ENCODE measurements at regions not wholly inside any gene's neighbourhood (a gene's known extent, or its start where the extent isn't known, plus 50 kb on each side); places are given as distances from the start of the nearest gene placed in this dataset.
"Not testable (repeated sequence)": the region's sequence is repeated elsewhere in the genome, so short reads cannot be mapped to it uniquely, and the experiment has no call there.

DNA sequence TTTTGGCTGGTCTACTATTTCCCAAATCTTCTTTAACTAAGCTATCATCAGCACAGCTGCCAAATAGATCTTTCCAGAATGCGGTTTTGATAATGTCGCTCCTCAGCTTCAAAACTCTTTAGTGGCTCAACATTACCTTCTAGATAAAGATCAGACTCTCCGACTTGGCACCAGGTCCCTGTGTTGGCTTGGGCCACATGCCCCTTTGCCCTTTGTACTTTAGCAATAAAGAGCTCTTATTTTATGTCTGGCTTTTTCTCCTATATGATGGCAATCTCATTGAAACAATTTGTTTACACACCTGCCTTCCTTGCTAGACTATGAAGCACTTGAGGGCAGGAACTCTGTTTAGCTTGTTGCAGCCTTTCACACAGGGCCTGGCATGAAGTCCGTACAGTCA lies 128.9 kb upstream of the GATA6 start:
- no peak for DNase-seq (ENCODE audit: low spot score)

- no peak for DNase-seq (ENCODE audit: low spot score)
These were observed 125.6 kb upstream of the GATA6 start for GRCh38 chr18:22043837-22044236.

DNA sequence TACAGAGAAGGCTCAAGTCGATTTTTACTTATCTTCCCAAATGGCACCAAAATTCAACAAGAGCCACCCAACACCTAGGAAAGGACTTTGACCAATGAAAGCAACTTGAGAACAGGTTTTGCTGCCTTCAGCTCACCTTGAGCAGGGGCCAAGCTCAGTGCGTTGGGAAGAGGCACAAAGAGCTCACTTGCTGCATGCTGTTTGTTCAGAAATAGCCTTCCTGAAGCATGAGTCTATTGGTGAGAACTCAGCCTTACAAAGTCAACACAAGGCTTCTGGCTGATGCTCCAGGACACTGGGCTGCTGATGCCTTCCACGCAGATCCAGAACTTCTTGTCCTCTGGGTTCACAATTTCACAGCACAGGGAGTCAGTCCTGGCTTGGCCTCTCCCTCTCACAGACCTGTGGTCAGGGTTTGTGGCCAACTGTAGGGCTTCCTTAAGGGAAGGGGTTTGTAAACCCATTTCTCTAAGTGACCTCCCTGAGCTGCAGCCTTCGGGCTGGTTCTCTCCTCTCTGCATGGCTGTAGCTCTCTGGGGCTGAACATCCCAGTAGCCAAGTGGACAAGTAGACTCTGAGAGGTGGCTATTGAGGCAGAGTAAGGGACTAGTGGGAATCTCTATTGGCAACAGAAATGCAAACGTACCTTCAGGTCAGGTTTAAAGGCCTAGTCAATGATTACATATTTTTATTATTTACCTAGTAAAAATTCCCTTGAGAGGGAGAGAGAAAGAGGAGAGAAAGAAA lies 124.7 kb upstream of the GATA6 start:
- DNase-seq (ENCODE audit: low spot score): no peak

GRCh38 chr18:22045221-22045918 lies 124.0 kb upstream of the GATA6 start:
- no peak for DNase-seq (ENCODE audit: low spot score)

GRCh38 chr18:22046473-22046872 lies 122.9 kb upstream of the GATA6 start:
- DNase-seq (ENCODE audit: low spot score): no peak

DNA sequence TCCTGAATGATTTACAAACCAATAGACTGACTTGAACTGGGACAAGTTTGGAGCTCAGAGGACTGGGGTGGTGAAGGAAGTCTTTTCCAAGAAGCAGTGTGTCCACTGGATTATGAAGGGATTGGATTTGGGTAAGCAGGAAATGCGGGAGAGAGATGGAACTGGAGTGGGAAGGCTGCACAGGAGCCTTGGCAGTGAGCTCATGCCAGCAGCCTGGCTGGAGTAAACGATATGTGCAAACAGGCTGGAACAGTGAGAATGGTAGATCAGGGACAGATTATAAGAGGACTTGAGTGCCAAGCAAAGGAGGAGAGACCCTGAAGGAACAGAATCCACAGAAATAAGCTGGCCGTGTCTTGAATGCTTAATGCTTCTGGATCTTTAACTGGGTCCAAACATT lies 121.9 kb upstream of the GATA6 start:
- no peak for DNase-seq (ENCODE audit: low spot score)

DNA sequence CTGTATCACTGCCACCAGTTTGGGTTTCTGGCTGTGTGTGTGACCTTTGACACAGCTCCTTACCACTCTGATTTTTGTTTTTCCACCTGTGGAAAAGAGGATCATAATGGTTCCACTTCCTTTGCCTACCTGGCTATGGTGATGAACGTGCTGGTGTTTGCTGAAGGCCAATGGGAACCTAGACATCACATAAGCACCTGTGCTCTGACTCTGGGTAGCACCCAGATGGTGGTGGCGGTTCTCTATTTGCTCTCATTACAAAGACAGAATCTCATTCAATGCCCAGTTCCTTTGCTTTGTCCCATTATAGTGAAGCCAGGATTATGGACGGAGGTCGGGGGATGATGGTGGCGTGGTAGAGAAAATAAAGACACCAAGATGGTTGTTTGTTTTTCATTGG lies 121.2 kb upstream of the GATA6 start:
- DNase-seq (ENCODE audit: low spot score): no peak

- no peak for DNase-seq (ENCODE audit: low spot score)
These were observed 120.3 kb upstream of the GATA6 start for GRCh38 chr18:22048932-22049615.

DNA sequence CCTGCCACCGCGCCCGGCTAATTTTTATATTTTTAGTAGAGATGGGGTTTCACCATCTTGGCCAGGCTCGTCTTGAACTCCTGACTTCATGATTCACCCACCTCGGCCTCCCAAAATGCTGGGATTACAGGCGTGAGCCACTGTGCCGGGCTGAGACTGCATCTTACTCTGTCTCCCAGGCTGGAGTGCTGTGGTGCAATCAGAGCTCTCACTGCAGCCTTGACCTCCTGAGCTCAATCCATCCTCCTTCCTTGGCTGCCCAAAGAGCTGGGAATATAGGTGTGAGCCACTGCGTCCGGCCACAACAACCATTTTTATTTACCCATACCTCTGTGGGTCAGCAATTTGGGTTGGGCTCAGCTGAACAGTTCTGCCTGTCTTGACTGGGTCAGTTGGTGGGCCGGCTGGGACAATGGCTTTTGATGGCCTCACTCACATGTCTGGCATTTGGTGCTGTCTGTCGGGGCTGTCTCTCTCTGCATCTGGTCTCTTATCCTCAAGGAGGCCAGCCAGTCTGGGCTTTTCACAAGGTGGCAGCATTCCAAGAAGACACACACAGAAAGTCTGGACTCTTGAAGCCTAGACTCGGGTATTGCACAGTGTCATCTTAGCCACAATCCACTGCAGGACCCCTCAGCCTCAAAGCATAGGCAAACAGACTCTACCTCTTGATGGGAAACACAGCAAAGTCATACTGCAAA lies 116.8 kb upstream of the GATA6 start:
- no peak for DNase-seq (ENCODE audit: low spot score)

- DNase-seq (ENCODE audit: low spot score): no peak
These were observed 113.7 kb upstream of the GATA6 start for GRCh38 chr18:22055466-22056238.

DNA sequence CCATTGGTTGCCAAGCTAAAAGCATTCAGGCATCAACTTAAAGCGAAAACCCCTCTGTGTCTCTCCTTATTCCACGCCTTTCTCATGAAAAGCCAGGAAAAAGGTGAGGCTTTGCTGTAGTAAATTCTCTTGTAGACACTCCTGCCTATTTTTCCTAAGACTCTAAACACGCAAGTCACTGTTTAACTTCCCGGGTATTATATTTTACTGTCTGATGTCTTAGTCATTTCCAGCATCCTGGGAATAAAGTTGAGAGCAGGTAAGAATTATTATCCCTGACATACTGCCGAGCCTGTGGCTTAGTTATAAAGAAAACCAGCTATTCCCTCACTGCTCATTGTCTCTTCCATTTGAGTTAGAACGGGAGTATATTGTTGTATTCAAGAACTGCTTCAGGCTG lies 112.4 kb upstream of the GATA6 start:
- DNase-seq (ENCODE audit: low spot score): no peak

DNA sequence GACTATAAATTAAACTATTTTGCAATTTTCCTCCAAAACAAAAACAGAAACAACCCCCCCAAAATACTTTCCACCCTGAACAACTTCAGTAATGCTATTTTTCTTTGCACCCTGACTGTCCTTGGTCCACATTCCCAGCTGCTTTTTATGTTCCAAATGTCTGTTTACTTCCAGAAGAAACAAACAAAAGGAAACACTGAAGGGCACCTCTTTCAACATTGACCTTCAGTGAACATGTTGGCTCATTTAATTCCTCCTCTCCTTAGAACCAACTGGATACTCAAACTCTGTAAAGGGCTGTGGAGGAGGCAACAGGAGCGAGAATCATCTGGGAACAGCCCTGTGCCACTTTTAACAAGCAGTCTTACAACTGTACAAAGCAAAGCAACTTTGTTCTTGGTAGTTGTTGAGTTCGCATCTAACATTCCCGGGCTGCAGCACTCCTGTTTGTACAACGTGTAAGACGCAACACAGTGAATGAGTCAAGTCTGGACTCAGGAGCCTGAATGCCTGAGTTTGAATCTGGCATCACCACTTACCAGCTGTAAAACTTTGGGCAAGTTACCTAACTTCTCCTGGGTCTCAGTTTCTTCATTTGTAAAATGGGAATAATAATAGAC lies 111.4 kb upstream of the GATA6 start:
- no peak for DNase-seq (ENCODE audit: low spot score)

DNA sequence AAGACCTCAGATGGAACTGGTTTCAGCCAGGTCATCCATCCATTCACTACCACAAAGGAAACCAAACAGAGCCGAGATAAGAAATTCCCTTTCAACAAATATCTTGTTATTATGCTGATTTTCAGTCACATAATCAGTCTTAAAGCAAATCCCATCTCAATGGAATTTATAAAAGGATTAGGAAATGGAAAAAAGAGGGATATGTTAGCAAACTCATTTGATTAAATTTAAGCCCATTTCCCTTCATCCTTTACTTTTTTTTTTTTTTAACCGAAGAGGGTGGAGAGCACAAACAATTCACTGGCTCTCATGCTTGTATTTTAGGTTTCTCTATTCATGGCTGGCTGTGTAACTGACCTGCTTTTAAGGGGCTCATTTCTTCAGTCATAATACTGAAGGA lies 109.0 kb upstream of the GATA6 start:
- DNase-seq (ENCODE audit: low spot score): no peak

GRCh38 chr18:22063102-22063501 lies 106.3 kb upstream of the GATA6 start:
- DNase-seq (ENCODE audit: low spot score): no peak

DNA sequence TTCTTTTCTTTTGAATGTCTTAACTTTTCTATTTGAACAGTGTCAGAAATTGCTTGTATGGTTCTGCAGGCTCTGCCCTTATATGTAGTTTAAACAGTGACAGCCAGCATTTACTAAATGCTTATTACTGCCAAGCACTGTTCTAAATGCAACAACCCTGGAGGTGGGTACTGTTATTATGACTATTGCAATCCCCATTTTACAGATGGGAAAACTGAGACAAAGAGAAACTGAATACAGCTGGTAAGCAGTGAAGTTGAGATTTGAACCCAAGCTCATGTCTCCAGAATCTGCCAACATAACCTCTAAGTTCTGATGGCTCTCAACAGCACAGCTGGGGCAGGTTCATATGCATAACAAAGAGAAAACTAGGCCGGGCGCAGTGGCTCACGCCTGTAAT lies 105.7 kb upstream of the GATA6 start:
- DNase-seq (ENCODE audit: low spot score): no peak

- no peak for DNase-seq (ENCODE audit: low spot score)
These were observed 104.8 kb upstream of the GATA6 start for GRCh38 chr18:22064581-22064980.

DNA sequence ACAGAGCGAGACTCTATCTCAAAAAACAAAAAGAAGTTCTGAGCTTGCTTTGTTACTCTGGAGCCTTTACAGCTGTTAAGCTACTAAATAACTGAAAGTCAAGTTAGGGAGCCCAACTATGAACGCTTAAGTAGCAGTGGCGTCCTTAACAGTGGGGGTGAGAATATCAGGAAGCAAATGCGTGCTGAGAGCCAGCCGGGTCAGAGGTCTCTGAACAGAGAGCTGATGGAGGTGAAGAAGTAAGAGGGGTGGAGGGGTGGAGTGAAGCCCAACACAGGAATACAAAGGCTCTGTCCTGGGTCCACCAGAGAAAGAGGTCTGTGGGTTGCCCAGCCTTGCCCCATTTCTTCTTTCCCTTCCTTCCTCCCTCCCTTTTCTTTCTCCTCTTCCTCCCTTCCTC lies 104.1 kb upstream of the GATA6 start:
- DNase-seq (ENCODE audit: low spot score): no peak

GRCh38 chr18:22066083-22066485 lies 103.3 kb upstream of the GATA6 start:
- DNase-seq (ENCODE audit: low spot score): no peak

DNA sequence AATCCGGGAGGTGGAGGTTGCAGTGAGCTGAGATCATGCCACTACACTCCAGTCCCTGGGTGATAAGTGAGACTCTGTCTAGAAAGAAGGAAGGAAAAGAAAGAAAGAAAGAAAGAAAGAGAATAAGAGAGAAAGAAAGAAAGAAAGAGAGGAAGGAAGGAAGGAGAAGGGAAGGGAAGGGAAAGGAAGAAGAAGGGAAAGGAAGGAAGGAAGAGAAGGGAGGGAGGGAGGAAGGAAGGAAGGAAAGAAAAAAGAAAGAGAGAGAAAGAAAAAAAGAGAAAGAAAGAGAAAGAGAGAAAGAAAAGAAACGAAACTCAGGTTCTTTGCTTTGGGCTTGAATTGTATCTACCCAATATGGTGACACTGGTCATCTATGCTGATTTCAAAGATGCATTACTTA lies 102.3 kb upstream of the GATA6 start:
- no peak for DNase-seq (ENCODE audit: low spot score)

DNA sequence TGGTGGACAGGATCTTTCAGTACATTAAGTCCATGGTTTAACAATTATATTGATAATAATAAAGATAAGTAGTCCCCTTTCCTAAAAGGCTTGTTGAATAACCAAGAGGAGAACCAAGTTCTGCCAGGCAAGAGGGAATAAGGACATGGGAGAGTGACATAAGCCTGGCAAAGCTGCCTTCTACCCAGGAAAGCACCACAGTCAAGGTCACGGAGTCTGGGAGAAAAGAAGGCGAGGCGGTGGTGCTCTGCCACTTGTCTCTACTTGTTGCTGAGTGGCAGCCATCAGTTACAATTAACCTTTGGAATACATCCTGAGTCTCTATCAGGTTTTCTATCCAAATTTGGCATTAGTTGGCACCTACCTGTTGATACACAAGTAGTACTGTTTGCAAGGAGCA lies 101.7 kb upstream of the GATA6 start:
- no peak for DNase-seq (ENCODE audit: low spot score)

DNA sequence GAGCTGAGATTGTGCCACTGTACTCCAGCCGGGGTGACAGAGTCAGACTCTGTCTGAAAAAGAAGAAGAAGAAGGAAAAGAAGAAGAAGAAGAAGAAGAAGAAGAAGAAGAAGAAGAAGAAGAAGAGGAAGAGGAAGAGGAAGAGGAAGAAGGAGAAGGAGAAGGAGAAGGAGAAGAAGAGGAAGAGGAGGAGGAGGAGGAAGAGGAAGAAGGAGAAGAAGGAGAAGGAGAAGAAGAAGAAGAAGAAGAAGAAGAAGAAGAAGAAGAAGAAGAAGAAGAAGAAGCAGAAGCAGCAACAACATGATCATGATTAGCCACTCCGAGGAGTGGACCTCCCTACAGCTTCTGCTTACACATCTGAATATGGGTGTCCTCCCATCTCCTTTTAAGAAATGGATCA lies 100.6 kb upstream of the GATA6 start:
- not testable (repeated sequence) for DNase-seq (ENCODE audit: low spot score)
